Endodermal cell (in vitro differentiated cells): ENCODE measurements at regions not wholly inside any gene's neighbourhood (a gene's known extent, or its start where the extent isn't known, plus 50 kb on each side); places are given as distances from the start of the nearest gene placed in this dataset.

Source experiments
- DNase-seq: peaks from one replicate; pipeline ENCODE4 v3.0.0-alpha.2; 2017
- H3K27ac ChIP-seq: 2 replicates; pipeline ENCODE4 v1.5.1; 2013; ENCODE audit warnings: mild to moderate bottlenecking, low read depth, low read length, moderate library complexity
- H3K27me3 ChIP-seq: 2 replicates; pipeline ENCODE4 v1.6.1; 2013; ENCODE audit warnings: mild to moderate bottlenecking, low read length, moderate library complexity; ENCODE audit not compliant: insufficient read depth, control insufficient read depth, poor library complexity, severe bottlenecking
- H3K36me3 ChIP-seq: 2 replicates; pipeline ENCODE4 v1.7.0; 2013; ENCODE audit warnings: mild to moderate bottlenecking, low read length, moderate library complexity; ENCODE audit not compliant: control insufficient read depth, insufficient read depth
- H3K4me1 ChIP-seq: one replicate; pipeline ENCODE4 v1.7.0; 2013; ENCODE audit warnings: low read length; ENCODE audit not compliant: control insufficient read depth, insufficient read depth
- H3K4me3 ChIP-seq: 2 replicates; pipeline ENCODE4 v1.5.1; 2013; ENCODE audit warnings: mild to moderate bottlenecking, low read length, moderate library complexity
- H3K9ac ChIP-seq: 2 replicates; pipeline ENCODE4 v1.6.1; 2013; ENCODE audit warnings: mild to moderate bottlenecking, low read length, moderate library complexity; ENCODE audit not compliant: poor library complexity, severe bottlenecking; ENCODE audit errors: extremely low read depth
- H3K9me3 ChIP-seq: 2 replicates; pipeline ENCODE4 v1.6.1; 2013; ENCODE audit warnings: mild to moderate bottlenecking, low read length, moderate library complexity; ENCODE audit not compliant: control insufficient read depth
- H3K27ac Mint-ChIP-seq: 2 replicates; pipeline ENCODE4 v1.8.0; 2020; ENCODE audit warnings: mixed read lengths
- H3K27me3 Mint-ChIP-seq: 2 replicates; pipeline ENCODE4 v1.8.0; 2021; ENCODE audit warnings: mild to moderate bottlenecking, mixed read lengths; ENCODE audit not compliant: insufficient read depth
- H3K36me3 Mint-ChIP-seq: 2 replicates; pipeline ENCODE4 v1.8.0; 2020; ENCODE audit warnings: low read depth, mixed read lengths
- H3K4me1 Mint-ChIP-seq: 2 replicates; pipeline ENCODE4 v1.8.0; 2020; ENCODE audit warnings: mixed read lengths
- H3K4me3 Mint-ChIP-seq: 2 replicates; pipeline ENCODE4 v1.8.0; 2020; ENCODE audit warnings: mild to moderate bottlenecking, moderate library complexity, mixed read lengths
- H3K9me3 Mint-ChIP-seq: 2 replicates; pipeline ENCODE4 v1.8.0; 2020; ENCODE audit warnings: mild to moderate bottlenecking, mixed read lengths
- WGBS, 2 experiments: methylation state at CpG; one replicate each; pipeline versions ENCODE4 v1.1.5 to v1.1.7; 2013; ENCODE audit warnings: missing lambda C conversion rate in 2 of 2, mixed read lengths in 1 of 2; ENCODE audit not compliant: insufficient coverage in 1 of 2, insufficient read length in 1 of 2; 5-methylcytosine and 5-hydroxymethylcytosine counted together
- TF ChIP-seq, protein P1 (sequence below): fragments of 200-600 bp; sonication (generic); conservative IDR thresholded peaks from 2 replicates; pipeline ENCODE4 v1.5.0; 2021; ENCODE audit warnings: antibody characterized with exemption, mild to moderate bottlenecking

DNA sequence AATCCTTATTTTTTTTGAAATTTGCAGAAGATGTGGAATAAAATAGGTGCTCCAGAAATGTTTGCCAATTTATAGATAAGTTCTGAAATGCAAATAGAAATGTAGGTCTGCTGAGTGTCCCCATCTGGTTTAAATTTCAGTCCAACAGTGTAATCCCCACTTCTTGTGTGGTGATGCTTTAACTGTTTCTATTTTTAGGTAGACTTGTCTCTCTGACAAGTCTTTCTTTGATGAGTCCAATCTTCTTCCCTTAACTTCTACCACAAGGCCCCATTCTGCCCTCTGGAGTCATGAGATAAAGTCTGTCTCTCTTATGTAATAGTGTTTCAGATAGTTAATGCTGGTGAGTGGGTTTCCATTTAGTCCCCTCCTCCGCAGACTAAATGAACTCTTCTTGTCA is 390.4 kb downstream of the RFC3 start:
- WGBS, 2 experiments = 100% methylated on average over 1 of the region's 1 CpG
- no peaks in the 10 kb centered on the region for H3K36me3 ChIP-seq
- no peak overlapping the region for H3K4me3 Mint-ChIP-seq
- no peaks in the 10 kb centered on the region for H3K4me1 Mint-ChIP-seq
- no peak overlapping the region for H3K27ac ChIP-seq
- DNase-seq = no peak
- H3K4me1 ChIP-seq = no peaks in the 10 kb centered on the region
- no peaks in the 10 kb centered on the region for H3K9me3 Mint-ChIP-seq
- H3K9me3 ChIP-seq = no peaks in the 10 kb centered on the region
- H3K36me3 Mint-ChIP-seq = no peaks in the 10 kb centered on the region
- TF ChIP-seq, protein P1, sequence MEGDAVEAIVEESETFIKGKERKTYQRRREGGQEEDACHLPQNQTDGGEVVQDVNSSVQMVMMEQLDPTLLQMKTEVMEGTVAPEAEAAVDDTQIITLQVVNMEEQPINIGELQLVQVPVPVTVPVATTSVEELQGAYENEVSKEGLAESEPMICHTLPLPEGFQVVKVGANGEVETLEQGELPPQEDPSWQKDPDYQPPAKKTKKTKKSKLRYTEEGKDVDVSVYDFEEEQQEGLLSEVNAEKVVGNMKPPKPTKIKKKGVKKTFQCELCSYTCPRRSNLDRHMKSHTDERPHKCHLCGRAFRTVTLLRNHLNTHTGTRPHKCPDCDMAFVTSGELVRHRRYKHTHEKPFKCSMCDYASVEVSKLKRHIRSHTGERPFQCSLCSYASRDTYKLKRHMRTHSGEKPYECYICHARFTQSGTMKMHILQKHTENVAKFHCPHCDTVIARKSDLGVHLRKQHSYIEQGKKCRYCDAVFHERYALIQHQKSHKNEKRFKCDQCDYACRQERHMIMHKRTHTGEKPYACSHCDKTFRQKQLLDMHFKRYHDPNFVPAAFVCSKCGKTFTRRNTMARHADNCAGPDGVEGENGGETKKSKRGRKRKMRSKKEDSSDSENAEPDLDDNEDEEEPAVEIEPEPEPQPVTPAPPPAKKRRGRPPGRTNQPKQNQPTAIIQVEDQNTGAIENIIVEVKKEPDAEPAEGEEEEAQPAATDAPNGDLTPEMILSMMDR = no peak
- no peaks in the 10 kb centered on the region for H3K27me3 ChIP-seq
- no peak overlapping the region for H3K9ac ChIP-seq
- no peaks in the 10 kb centered on the region for H3K27me3 Mint-ChIP-seq
- H3K27ac Mint-ChIP-seq = no peak overlapping the region
- H3K4me3 ChIP-seq = no peak overlapping the region

DNA sequence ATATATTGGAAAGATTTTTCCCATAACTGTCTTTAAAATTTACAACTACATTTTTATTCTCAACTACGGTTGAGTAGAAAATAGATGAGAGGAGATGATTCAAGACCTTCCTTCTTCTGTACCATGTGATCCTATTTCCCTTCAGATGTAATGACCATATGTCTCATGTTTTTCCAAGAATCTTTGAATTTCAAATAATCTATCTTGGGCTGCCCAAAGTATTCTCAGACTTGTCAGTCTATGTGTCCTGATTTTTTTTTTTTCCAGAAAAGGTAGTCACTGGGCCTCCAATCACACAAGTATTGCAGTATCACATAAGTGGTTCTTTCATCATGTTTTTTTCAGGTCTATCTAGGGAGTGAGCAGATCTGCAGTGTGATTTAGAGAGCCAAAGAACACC is 392.4 kb downstream of the RFC3 start:
- TF ChIP-seq, protein P1 = no peak
- H3K4me3 Mint-ChIP-seq = no peak overlapping the region
- H3K36me3 ChIP-seq = no peaks in the 10 kb centered on the region
- H3K27me3 ChIP-seq = no peaks in the 10 kb centered on the region
- H3K9me3 ChIP-seq = no peaks in the 10 kb centered on the region
- H3K4me1 Mint-ChIP-seq = no peaks in the 10 kb centered on the region
- no peak overlapping the region for H3K4me3 ChIP-seq
- no peak overlapping the region for H3K27ac ChIP-seq
- WGBS, 2 experiments = 100% methylated on average over 1 of the region's 1 CpG; no CpG with 5 or more reads in 1 of the 2 experiments
- no peak for DNase-seq
- H3K27ac Mint-ChIP-seq = no peak overlapping the region
- H3K36me3 Mint-ChIP-seq = no peaks in the 10 kb centered on the region
- no peaks in the 10 kb centered on the region for H3K27me3 Mint-ChIP-seq
- H3K9me3 Mint-ChIP-seq = no peaks in the 10 kb centered on the region
- H3K9ac ChIP-seq = no peak overlapping the region
- no peaks in the 10 kb centered on the region for H3K4me1 ChIP-seq

GRCh38 chr13:34214686-34215085 is 396.7 kb downstream of the RFC3 start:
- Histone ChIP-seq H3K36me3 (no peaks in the 10 kb centered on the region), H3K9me3 (no peaks in the 10 kb centered on the region), H3K27ac (no peak overlapping the region), H3K27me3 (no peaks in the 10 kb centered on the region), H3K9ac (no peak overlapping the region), H3K4me3 (no peak overlapping the region), H3K4me1 (no peaks in the 10 kb centered on the region)
- TF ChIP-seq, protein P1 = no peak
- no peak for DNase-seq
- H3K36me3 Mint-ChIP-seq = no peaks in the 10 kb centered on the region
- no peak overlapping the region for H3K4me3 Mint-ChIP-seq
- no peak overlapping the region for H3K27ac Mint-ChIP-seq
- H3K27me3 Mint-ChIP-seq = no peaks in the 10 kb centered on the region
- 94 to 97% methylated on average over 2 of the region's 2 CpGs for WGBS, 2 experiments
- no peaks in the 10 kb centered on the region for H3K9me3 Mint-ChIP-seq
- no peaks in the 10 kb centered on the region for H3K4me1 Mint-ChIP-seq
